ENCODE measurements at regions not wholly inside any gene's neighbourhood (a gene's known extent, or its start where the extent isn't known, plus 50 kb on each side); places are given as distances from the start of the nearest gene placed in this dataset.

DNA sequence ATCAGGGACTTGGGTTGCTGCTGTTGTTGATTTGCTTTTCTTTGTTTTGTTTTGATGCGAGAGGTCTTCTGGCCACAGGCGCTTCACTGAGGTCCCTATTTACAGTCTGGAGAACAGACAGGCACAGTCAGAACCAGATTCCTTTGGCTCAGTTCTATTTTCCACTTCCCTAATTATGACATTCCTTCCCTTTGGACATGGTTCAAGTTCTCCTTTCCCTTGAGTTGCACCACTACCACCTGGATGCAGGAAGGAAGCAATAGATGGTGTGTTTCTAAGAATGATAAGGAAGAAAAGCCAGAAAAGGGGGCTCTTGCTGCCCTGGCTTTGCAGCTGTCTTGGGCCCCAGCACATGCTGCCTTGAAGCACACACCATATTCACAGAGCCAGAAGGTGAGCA is 160.6 kb downstream of the MAF start:
- DNase-seq = no peak

DNA sequence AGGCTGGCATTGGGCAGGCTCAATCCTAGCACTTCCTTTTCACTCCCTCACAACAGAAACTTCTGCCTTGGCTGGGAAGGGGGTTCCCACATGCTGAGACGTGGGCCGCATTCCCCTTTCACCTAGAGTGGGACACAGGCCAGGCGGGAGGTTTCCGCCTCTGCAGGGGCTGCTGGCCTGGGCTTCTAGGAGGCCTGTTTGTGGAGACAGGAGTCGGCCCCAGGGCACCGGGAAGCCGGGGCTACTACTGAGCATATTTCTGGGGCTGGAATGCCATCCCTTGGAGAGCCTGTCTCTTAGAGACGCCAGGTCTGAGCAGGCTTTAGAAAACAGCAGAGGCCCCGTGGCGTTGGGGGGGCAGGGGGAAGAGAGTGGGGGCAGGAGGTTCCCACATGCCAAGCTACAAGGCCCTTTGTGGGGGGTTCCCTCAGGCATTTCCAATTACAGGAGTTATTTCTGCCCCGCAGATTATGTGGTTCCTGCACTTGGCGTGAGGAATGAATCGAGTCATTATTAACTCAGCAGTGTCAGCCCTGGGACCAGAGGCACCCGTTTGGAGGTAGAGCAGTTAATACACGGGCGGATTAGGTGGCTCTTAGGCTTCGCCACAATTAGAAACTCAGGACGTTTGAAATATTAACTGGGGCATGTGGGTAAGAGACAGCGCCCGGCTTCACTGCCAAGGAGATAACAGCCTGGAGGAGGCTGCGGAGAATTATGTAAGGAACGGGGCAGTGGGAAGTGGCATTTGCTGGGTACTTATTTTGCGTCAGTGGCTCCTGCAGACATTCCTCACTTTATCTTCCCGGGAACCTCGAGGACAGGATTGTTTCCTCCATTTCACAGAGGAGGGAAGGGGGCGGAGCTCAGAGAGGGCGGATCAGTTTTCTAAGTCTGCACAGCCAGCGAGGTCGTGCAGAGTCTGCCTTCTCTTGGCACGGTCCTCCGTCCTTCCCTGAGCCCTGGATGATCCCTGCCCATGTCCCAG is 162.5 kb downstream of the MAF start:
- no peak for DNase-seq

DNA sequence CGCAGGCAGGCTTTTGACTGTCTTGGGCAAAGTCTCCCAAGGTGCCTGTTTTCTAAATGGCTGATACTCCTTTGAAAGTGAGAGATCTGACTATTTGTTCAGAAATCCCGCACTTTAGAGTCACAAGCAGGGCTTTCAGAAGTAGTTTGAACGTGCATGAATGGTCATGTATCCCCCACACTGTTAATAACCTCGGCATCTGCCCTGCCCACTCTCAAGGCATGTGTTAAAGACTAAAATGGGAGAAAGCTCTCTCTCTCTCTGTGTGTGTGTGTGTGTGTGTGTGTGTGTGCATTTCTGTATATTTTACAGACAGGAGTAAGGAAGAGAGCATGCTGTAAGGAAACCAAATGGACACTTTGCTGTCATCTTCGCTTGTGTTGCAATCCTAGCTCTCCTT is 163.7 kb downstream of the MAF start:
- no peak for DNase-seq

DNA sequence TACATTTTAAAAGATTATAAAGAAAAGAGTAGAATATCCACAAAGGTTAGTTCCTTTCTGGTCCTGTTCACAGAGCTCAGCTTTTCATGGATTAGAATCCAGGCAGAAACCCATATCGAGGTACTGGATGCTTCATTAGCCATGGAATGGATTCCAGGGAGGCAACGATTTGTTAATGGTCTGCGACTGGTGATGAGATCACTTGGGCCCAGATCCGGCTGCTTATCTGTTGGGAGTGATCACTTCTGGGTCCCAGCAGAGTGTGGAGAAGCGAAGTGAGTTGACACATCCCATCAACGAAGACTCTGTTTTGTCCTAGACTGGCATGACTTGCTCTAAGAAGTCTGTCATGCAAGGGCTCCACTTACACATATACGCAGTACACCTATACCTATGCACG is 165.8 kb downstream of the MAF start:
- no peak for DNase-seq

DNA sequence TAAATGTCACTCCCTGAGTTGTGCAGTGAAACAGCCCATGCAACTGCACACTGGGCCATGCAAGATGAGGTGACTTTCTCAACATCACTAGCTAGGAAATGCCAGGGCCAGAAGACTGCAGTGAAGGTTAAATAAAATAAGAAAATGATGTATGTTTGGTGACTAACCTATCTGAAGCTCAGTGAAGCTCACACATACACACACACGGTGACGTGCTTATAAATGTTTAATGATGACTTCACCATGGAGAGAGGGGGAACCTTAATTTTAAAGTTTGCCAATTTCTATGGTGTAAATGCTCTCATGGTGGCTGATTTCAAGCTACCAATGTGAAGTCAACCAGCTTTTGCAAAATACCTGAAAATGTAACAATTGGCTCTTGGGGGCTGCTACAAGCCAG is 166.4 kb downstream of the MAF start:
- no peak for DNase-seq

DNA sequence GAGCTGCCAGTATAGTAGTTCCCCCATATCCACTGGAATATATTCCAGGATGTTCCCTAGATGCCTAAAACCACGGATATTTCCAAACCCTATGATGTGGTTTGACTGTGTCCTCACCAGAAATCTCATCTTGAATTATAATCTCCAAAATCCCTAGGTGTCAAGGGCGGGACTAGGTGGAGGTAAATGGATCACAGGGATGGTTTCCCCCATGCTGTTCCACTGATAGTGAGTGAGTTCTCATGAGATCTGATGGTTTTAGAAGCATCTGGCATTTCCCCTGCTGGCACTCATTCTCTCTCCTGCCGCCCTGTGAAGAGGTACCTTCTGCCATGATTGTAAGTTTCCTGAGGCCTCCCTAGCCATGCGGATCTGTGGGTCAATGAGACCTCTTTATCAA is 168.6 kb downstream of the MAF start:
- no peak for DNase-seq

DNA sequence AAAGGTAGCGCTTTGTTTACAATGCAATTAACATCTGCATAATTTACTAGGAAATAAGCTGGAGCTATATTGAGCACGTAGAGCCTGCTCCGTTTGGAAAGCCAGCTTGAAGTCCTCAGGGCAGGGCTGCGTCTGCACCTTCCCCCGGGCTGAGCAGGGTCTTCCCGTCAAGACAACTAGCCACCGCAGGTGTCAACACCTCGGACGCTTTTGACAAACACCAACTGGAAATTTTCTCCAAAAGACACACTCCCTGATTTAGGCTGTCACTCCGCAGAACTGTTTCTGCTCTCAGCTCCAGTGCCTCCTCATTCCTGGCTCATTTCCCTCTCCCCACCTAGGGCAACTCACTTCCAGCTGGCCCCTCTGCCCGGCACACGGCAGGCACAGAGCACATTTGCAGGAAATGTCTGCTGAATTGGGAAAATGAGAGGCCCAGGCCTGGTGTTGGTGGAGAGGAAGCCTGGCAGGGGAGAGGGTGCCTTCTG is 170.3 kb downstream of the MAF start:
- no peak for DNase-seq

DNA sequence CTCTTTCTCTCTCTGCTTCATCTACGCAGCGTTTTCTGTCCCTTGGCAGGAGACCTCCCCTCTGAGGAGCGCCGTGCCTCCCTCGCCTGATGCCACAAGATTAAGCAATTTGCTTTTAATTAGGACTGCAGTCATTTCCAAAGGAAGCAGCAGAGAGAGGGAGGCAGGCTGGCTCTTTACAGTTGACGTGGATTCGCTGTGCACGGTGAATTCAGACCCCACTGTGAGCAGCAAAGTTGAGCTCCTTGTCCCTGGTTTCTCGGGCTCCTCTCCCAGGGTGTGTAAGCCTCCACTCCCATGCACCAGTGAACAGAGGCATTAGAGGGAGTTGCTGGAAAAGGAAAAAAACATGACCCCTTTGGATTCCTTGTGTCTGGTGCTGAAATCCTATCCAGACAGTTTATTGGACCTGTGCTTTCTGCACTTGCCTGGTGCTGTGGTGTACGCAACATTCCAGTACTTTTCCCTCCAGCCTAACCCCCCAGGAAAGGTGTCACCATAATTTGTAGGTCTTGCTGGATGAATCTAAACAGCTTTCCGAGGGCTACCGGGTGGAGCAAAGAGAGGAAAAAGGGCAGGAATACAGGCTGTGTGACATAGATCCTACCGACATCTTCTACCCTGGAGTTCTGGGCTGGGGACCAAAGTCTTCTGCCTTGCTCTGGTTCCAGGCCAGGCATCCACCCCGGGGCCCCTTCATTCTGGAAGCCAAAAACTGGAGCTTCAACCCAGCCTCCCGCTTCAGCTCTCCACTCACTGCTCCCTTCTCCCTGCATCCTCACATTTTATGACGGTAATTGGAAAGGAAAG is 171.0 kb downstream of the MAF start:
- DNase-seq = no peak

DNA sequence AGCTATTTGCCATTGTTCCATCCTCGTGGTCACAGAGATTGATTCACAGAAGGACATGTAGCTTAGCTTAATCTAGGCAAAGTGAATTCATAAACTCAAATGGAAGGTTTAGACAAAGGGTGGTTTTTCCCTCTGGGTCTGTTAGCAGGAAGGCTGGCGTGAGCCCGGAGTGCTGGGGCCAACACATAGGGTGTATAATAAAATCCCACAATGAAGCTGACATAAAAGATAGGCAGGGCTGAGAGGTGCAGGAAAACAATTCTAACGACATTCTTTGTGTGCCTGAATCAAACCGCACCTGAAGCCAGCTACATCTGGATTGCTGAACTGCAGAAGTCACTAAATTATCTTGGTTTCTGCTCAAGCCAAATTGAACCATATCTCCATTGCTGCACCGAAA is 173.9 kb downstream of the MAF start:
- no peak for DNase-seq

DNA sequence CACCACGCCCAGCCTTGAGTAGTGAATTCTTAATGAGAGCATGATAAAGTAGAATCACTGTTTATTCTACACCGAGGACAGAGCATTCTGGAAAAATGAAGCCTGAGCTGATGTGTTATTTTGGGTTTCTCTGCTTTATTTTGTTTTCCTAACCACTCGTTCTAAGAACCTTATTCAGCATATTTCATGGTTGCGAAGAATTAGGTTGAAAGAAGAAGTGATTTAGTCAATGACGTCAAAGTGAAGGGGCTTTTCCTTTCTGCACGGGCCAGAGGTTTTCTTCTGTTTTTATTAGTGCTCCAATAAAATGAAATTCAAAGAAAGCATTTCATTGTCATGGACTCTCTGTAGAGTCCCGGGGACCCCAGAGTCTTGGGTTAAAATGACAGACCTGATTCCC is 178.5 kb downstream of the MAF start:
- no peak for DNase-seq

DNA sequence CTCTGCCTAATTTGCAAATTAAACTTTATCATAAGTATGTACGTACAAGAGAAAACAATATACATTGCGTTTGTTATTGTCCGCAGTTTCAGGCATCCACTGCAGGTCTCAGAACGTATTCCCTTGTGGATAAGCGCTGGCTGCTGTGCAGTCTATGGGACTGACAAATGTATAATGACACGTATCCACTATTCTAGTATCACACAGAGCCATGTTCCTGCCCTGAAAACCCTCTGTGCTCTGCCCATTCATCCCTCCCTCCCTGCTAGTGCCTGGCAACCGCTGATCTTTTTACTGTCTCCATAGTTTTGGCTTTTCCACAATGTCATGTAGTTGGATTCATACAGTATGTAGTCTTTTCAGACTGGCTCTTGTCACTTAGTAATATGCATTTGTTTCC is 179.4 kb downstream of the MAF start:
- no peak for DNase-seq

DNA sequence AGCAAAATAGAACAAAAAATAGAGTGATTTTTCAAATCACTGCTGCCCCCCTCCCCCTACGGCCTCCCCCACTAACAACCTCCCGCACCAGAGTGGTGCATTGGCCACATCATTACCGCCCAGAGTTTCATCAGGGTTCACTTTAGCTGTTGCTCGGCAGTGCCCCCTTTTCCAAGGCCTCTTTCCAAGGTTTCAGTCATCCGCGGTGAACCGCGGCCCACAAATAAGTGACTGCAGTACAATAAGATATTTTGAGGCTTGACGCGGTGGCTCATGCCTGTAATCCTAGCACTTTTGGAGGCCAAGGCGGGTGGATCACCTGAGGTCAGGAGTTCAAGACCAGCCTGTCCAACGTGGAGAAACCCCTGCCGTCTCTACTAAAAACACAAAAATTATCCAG is 180.0 kb downstream of the MAF start:
- DNase-seq = no peak

DNA sequence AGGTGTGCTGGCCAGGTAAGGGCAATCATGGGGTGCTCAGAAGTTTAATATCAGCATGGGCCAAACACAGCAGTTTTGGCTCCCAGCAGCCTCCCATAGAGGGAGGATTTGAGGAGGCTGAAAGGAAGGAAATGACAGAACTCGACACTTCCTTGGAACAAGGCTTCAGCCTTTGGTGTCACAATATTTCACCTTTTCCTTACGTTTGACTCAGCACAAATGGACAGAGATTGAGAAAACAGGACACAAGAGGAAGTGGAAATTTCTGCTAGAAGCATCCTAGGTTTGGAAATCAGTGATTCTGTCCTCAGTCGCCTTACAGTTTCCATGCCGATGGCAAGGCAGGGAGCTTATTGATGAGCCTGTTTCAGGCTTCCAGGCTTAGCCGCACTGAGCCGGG is 181.4 kb downstream of the MAF start:
- DNase-seq = no peak

DNA sequence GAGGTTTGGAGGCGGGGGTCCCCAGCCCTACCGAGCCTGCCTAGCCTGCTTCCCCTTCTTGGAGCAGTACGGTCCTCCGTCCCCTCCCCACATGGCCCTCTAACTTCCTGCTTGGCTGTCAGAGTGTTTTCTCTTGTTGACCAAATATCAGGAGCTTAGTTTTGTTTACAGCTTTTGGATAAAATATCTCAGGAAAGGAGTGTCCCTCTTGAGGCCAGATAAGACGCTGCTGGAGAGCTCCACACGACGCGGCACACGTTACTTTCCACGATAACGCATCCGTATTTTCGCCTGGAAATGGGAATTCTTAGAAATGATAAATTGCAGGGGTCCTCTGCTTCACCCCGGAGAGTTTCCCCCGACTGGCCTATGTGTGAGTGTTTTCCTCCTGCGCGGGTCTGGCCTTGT is 182.9 kb downstream of the MAF start:
- DNase-seq = no peak

DNA sequence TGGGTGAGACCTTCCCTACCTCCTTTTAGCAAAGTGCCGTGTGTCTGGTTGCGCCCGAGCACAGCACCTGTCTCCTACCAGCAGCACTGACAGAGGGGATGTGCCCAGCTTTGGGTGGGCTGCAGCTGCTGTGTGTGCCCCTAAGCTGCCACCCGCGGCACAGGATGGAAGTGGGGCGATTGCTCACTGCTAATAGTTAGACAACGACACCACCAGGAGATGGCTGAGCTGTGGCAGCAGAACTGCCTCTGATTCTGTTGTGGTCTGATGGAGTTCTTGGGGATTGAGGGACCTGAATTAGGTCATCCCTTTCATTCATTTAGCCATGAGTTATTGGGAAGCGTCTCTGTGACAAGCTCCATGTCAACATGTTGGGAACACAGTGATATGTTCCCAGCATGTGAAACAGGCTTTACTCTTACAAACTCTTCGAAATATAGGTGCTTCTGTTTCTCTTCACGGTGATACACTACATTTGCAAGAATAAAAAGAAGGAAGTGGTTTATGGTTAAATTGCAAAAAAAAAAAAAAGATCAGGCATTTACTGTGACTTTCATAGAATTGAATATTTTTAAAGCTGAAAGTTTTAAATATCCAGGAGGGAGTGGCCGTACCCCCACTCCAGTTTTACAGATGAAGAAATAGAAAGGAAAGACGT is 184.4 kb downstream of the MAF start:
- DNase-seq = peak; percentile 2

DNA sequence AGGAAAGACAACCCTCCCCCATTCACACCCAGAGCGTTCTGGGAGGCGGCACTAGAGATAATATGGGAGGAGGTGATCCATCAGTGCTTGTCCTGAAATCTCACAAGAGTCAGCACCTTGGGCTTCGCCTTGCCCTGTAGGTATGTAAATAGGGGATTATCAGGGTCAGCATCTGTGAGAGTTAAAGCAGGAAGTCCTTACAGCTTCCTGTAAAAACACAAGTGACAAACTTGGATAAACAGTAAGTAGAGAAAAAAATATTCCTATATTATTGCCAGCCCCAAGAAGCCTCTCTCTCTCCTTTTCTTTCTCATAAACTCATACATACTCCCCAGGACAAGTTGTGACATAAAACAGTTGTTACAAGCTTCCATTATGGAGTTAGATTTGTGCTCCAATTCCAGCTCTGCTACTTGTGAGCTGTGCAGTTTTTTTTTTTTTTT is 187.7 kb downstream of the MAF start:
- DNase-seq = no peak

DNA sequence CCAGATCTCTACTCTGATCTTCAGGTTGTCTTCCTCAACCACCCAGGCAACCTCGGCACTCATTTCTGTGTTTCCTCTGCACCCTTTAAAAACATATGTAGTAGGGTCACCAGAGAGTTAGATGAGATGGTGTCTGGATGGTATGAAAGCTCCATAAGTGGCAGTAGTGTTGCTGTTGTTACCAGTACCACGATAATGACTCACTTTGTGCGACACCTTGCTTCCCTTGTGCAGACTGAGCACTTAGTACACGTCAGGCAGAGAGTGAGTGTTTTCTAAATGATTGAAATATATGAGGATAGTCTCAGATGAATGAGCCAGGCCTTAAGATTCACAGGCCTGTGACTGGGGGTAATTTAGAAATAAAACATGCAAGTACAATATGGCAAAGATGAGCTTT is 188.7 kb downstream of the MAF start:
- DNase-seq = peak; percentile 40

DNA sequence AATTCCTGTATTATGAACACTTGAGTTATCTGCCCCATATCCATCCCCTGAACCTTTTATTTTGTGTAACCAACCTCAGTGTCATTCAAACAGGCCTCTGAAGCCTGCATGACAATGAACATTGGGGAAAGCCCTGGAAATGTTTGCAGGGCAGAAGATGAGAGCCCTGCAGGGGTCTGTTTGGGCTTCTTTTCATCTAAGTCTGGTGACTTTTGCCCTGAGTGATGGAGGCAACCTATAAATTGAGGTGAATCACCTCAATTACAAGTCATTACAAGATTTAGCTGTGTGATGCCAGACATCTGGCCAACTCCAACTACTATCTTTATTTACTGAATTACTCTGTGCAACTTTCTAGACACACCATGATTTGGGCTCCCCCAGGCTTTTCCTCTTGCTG is 189.2 kb downstream of the MAF start:
- peak; percentile 6 for DNase-seq

DNA sequence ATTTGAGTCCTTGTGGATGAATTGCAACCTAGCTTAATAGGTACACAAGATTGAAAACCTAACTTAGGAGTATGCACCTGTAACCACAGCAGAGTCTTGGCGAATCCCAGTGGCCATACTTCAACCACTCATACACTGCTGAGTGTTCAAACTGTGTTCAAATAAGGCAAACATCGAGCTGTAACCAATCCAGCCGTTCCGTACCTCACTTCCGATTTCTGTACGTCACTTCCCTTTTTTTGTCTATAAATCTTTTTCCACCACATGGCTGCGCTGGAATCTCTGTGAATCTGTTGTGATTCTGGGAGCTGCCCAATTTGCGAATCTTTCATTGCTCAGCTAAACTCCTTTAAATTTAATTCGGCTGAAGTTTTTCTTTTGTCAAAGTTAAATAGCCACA is 190.6 kb downstream of the MAF start:
- DNase-seq = no peak

DNA sequence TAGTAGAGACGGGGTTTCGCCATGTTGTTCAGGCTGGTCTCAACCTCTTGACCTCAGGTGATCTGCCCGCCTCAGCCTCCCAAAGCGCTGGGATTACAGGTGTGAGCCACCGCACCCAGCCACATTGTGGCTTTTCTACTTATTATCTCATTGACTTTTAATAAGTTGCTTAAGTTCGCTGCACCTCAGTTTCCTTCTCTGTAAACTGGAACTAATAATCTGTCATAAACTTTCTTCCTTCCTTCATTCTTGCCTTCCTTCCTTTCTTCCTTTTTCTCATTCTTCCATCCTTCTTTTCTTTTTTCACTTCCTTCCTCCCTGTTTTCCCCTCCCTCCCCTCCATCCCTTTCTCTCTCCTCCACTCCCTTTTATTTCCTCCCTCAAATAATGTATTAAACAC is 192.2 kb downstream of the MAF start:
- DNase-seq = no peak

DNA sequence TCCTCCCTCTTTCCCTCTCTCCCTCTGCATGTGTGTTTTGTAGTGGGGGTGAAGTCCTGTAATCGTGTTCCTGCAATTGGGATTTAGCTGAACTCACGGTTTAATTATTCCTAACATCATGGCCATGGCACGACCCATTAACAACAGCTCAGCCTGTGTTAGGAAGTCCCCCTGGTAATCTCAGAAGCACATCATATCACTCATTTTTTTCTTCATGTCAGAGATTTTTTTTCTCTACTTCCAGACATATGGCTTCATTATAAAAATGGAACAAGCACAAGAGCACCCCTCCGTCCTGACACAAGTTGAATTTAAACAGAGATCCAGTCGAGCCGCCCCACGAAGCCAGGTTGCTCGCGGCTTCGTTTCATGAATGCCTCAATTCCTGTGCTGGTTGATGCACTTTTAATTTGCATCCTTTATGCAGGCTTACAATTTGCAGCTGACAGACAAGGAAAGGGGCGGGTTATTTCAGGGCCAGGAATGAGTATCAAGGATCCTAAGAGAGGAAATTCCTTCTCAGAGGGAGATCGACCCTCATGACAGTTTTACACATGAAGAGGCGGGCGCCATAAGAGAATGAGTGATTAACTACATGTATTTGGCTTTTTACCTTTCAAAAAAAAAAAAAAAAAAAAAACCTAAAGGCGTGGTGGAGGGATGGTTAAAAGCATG is 192.9 kb downstream of the MAF start:
- no peak for DNase-seq

DNA sequence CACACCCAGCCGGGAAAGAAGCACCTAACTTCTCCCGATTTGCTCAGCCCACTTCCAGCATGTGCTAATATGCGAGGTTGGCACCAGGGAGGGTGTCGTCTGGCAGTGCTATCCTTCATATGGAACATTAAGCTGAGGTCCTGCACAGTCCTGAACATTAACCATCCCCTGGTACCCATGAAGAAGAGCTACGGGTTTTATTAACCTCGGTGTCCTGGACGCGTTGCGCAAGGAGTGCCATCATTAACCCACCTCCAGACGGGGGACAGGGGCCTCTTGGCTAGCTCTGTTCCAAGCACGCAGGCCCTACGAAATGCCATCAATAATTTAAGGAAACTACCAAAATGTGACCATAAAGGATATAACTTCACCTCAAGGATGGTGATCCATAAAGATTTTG is 193.5 kb downstream of the MAF start:
- no peak for DNase-seq

DNA sequence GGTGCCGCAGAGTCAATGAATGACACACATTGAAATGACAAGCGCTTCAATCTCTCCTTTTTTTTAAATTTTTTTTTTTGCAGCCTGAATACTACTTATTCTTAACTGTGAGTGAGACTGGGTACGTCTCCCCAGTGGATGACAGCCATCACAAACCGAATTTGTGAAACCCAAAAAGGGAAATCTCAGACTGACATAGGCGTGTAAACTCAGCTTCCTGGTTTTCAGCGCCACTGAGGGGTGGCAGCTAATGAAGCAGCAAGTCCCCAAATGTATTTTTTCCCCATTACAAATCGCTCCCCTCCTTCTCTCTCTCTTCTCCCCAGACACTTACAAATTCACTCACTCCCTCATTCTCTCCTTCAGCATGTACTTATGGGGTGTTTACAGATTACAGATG is 196.0 kb downstream of the MAF start:
- DNase-seq = no peak
